ENCODE measurements at regions not wholly inside any gene's neighbourhood (a gene's known extent, or its start where the extent isn't known, plus 50 kb on each side); places are given as distances from the start of the nearest gene placed in this dataset.

DNA sequence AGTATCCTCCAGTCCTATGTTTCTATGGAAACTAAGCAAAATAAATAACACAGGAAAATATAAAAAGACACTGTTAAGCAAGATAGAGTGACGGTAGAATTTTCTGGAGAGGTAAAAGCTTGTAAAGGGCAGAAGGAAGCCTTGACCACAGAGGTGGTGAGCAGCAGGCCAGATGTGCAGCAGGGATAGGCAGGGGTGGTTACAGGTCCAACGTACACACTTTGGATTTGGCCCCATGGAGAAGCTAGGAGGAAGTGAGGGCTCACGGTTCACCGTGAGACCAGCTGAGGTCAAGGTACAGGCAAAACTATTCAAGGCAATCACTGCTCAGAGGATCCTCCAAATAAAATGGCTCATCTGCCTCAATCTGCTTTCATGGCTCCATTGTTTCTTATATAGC, 242.8 kb downstream of the B3GLCT start:
- no peak for DNase-seq

DNA sequence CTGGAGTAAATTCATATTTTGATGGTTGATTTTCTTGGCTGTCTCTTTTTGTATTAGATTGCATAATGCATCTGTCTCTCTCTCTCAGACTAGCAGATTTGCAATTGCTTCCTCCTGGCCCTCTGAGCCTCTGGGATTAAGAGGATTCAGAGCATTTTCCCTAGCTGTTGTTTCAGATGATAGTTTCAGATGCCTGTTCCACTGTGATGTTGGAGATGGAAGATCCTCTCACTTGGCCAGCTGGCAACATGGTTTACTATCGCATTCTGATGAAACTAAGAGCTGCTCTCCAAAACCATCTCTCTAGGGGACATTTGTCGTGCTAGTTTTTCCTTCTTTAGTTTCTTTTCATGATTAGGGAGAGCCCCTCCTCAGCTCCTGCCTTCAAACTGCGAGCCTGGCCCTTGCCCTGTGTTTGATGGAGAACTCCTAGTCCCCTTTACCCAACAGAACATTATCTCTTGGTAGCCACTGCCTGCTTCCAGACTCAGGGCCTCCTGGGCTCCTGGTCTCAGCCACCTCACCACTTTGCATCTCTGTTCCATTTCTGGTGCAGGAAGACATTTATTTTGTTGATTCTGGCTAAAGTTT, 244.6 kb downstream of the B3GLCT start:
- DNase-seq: no peak

DNA sequence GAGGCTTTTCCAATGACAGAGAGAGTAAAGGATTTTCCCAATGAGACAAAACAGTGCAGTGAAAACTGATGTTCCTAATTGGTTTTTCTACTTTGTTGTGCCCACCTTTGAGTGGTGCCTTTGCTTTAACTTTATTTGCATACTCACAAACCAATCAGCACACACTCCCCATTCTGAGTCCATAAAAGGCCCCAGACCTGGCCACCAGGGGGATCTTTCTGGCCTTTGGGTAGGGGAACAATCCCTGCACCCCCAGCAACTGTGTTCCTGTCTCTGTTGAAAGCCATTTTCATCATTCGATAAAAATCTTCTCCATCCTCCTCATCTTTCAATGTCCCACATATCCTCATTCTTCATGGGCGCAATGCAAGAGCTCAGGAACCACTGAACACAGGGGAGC, 252.8 kb downstream of the B3GLCT start:
- no peak for DNase-seq

DNA sequence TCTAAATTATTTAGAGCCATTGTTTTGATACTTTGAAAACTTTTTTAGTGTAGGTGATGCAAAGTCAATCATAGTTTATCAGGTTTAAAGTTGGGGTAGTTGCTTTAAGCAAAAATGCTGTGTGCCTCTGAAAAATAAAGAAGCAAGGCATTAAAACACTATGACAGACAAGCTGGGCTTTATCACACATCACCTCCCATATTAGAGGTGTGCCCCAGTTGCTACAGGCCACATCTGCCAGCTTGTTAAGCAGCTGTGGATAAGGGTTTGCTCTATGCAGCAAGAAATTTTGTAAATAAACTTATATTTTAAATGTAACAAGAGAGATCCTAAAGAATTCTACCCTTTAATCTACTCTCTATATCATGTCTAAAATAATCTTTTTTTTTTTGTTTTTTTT, 255.8 kb downstream of the B3GLCT start:
- no peak for DNase-seq

GRCh38 chr13:31456056-31456455, 256.3 kb downstream of the B3GLCT start:
- DNase-seq: no peak

DNA sequence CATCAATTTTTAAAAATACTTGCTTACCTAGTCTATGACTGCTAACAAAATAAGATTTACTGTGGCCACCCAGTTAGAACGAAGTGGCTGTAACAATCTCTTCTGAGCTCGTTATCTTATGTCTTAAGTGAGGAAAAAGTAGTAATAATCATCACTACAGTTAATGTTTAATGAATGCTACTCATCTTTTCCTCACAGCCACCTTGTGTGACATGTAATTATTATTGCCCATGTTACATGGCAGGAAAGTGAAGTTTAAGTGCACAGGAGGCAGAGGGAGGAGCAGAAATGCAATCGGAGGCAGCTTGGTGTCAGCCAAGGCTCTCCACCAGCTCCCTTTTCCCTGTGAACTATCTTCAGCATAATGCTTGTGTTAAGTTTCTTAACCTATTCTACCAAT, 260.3 kb downstream of the B3GLCT start:
- DNase-seq: no peak

DNA sequence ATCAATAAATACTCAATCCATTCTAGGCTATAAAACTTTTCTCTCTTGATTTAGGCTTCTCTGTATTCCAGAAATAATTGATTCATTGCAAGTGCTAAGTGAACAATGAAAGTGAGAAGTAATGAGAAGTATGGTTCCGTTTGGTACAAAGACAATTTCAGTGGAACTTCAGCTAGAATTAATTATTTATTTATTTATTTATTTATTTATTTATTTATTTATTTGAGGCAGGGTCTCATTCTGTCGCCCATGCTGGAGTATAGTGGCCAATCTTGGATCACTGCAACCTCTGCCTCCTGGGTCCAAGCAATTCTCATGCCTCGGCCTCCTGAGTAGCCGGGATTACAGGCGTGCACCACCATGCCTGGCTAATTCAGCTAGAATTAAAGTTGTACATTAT, 262.1 kb downstream of the B3GLCT start:
- no peak for DNase-seq

- no peak for DNase-seq
Observed at GRCh38 chr13:31462766-31463165, 263.0 kb downstream of the B3GLCT start.

DNA sequence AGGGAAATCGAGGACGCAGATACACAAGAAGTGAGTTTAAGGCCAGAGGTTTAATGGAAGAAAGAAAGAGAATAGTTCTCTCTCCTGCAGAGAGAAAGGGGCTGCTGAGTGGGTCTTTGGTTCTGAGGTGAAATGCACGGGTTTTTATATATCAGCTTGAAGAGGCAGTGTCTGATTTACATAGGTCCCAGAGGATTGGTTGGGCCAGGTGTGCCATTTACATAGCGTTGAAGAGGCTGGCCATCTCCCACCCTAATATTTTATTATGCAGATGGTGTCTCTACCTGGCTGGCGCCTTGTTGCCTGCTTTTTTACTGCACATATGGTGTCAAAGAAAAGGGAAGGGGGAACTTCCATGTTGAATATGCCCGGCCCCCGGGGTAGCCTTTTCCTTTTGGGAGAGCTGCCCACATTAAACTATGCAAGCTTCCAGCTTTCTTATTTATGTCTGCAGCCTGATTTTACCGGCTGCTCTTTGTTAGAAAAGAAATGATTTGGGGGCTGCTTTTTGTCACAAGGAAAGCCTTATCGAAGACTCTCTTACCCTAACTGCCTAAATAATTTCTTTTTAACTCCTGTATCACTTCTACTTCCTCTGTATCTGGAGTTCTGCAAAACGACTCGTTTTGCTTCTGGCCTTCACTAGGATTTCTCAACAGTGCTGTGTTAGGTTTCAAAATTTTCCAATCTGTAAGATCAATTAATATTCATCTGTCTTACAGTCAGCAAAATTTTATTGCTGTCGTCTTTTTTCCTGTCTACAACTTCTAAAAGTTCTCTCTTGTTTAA, 268.5 kb downstream of the B3GLCT start:
- DNase-seq: no peak

DNA sequence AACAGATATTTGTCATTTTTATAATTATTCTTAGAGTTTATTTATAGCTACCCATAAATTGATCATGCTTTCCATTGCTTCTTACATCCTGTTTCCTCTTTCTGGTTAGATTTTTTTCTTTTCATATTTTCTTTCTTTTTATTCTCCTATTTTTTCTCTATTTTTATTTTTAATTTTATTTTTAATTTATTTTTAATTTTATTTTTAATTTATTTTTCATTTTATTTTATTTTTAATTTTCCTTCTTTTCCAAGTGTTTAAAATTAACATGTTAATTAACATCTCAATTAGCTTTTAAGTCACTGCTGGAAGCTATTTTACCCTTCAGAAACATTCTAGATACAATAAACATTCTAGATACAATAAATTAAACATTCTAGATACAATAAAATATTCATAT, 269.6 kb downstream of the B3GLCT start:
- no peak for DNase-seq

DNA sequence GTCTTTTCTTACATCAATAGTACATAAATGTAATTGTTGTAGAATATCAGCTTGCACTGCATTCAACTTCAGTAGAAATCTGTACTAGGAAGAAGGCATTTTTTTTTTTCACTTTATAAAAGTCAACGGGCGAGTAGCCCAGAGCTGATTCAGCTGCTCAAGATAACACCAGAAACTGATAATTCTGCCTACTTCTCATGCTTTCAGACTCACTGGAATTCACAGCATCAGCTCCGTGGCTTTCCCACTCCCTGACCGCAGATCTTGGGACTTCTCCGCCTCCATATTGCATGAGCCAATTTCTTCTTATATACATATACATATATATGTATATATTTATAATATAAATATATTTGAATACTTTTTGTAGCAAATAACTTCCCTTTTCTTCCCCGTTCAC, 263.1 kb upstream of the RXFP2 start:
- DNase-seq: no peak

DNA sequence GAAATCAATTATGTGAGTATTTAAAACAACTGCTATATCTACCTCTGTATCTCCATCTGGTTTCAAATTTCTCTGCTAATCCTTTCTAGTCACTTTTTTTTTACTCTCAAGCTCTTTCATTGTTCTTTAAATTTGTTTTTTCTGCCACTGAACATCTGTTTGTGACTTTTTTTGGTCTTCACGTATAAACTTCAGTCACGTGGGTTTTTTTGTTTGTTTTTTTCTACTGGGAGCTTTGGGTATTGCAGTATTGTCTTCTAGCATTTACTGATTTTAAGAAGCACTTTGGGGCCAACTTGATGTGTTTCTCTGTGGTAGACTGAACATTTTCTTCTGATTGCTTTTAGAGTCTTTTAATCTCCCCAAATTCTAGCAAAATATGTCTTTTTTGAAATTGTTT, 262.6 kb upstream of the RXFP2 start:
- no peak for DNase-seq

GRCh38 chr13:31477961-31478360, 261.4 kb upstream of the RXFP2 start:
- DNase-seq: no peak

- DNase-seq: no peak
Observed at GRCh38 chr13:31485183-31485582, 254.1 kb upstream of the RXFP2 start.

GRCh38 chr13:31485651-31486051, 253.7 kb upstream of the RXFP2 start:
- no peak for DNase-seq

- no peak for DNase-seq
Observed at GRCh38 chr13:31495336-31495735, 244.0 kb upstream of the RXFP2 start.

- DNase-seq: no peak
Observed at GRCh38 chr13:31499274-31499673, 240.1 kb upstream of the RXFP2 start.

DNA sequence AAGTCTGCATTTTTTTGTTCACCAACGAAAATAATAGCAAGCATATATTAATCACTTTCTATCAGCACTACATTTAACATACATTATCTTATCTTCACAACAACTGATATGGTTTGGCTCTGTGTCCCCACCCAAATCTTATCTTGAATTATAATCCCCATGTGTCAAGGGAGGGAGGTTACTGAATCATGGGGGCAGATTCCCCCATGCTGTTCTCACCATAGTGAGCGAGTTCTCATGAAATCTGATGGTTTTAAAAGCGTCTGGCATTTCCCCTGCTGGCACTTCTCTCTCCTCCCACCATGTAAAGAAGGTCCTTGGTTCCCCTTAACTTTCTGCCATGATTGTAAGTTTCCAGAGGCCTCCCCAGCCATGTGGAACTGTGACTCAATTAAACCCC, 235.7 kb upstream of the RXFP2 start:
- DNase-seq: no peak

GRCh38 chr13:31504918-31505317, 234.4 kb upstream of the RXFP2 start:
- no peak for DNase-seq

DNA sequence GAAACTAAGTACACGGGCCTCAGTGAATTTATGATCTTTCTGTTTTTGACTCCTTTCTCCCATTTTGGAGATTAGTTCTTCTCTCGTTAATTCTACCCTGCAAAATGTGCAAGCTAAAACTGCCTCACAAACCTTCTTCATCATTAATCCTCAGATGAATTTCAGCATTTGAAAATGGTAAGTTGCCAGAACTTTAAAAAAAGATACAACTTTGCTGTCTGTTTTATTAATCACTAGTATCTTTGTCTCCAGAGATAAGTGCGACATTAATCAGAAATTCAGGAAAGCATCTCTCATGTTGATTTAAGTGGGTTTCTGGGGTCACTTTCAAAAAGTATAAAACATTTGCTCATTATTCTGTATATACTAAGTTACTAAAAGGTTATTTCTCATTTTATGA, 227.0 kb upstream of the RXFP2 start:
- no peak for DNase-seq

- DNase-seq: no peak
Observed at GRCh38 chr13:31514932-31515331, 224.4 kb upstream of the RXFP2 start.

DNA sequence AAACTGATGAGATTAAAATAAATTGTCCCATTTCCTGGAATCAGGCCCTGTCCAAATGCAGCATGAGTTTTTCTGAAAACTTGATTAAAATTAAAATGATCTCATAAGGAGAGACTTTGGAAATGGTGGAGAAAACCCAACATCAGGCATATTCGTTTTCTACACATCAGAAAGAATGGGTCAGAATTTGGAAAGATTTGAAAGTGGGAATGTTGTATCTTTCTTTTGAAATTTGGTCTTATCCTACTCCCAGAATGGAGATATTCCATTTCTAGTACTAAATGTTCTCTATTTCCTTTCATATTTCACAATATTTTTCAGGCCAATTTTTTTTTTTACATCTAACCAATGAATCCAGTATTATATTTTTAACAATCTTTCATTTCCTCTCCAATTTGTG, 223.9 kb upstream of the RXFP2 start:
- no peak for DNase-seq

DNA sequence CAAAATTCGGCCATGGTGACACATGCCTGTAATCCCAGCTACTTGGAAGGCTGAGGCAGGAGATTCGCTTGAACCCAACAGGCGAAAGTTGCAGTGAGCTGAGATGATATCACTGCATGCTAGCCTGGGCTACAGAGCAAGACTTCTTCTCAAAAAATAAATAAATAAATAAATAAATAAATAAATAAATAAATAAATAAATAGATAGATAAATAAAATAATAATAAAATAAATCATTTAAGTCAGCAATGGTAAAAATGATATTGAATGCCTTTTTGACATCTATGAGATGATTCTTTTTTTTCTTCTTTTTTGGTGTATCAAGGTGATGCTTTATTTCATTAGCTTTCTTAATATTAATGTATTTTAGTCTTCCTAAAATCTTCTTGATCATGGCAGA, 221.7 kb upstream of the RXFP2 start:
- DNase-seq: no peak

DNA sequence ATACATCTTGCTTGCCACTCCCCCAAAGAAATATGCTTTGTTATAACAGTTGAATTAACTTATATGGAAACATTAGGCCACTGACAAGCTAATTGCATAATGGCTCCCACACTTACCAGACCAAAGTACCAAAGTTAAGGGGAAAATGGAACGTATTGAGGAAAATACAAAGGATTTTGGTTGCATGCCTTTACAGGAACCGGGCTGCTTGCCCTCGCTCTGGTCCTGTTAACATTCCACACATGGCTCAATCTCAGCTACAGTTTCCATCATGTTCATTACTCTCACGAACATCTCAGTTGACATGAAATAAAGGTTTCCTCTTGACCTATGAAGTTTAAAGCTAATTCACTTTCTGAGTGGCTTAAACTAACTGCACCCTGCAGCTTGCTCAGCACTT, 220.7 kb upstream of the RXFP2 start:
- DNase-seq: no peak

DNA sequence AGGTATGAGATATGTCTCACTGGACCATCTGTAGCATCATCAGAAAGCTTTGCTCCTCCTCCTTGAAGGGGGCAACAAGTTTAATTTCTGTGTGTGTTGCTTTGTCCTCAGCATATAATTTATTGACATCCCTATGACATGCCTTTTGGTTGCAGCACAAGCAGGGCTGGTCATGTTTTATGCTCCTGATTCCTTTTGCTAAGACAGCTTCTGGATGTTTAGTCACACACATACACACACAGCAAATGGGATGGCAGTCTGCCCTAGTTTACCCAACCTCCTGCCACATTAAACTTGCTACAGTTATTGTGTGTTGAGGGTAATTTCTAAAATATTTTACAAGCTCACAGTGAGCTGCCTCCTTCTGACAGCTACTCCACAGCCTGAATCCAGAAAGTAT, 217.9 kb upstream of the RXFP2 start:
- no peak for DNase-seq

Measured in activated CD8-positive, alpha-beta memory T cell treated with anti-CD3 and anti-CD28 coated beads, Interleukin-2, amount 50 U/mL, for 48 hours (primary cell).